ENCODE measurements at regions not wholly inside any gene's neighbourhood (a gene's known extent, or its start where the extent isn't known, plus 50 kb on each side); places are given as distances from the start of the nearest gene placed in this dataset.
"Not testable (repeated sequence)": the region's sequence is repeated elsewhere in the genome, so short reads cannot be mapped to it uniquely, and the experiment has no call there.

DNA sequence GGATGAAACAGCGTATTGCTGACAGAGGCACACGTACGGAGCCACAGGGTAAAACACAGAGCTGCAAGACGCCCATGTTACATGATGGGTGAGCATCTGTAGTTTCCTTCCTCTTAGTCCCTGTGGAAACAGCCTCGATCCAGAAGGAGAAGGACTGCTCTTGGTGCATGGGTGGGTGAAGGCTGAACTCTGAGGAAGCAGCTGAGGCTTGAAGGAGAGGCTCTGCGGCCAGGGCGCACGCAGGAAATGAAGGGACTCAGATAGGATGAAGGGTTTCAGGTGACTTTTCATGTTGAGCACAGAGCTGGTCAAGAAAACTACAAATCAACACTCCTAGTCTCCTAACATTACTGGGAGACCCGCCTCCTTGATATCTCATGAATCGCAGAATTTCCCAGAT, 65.7 kb upstream of the ADA2 start:
- TF ChIP-seq POLR2A (IDR thresholded peaks at IDR 0.05) = no peak
- TF ChIP-seq, protein P1, sequence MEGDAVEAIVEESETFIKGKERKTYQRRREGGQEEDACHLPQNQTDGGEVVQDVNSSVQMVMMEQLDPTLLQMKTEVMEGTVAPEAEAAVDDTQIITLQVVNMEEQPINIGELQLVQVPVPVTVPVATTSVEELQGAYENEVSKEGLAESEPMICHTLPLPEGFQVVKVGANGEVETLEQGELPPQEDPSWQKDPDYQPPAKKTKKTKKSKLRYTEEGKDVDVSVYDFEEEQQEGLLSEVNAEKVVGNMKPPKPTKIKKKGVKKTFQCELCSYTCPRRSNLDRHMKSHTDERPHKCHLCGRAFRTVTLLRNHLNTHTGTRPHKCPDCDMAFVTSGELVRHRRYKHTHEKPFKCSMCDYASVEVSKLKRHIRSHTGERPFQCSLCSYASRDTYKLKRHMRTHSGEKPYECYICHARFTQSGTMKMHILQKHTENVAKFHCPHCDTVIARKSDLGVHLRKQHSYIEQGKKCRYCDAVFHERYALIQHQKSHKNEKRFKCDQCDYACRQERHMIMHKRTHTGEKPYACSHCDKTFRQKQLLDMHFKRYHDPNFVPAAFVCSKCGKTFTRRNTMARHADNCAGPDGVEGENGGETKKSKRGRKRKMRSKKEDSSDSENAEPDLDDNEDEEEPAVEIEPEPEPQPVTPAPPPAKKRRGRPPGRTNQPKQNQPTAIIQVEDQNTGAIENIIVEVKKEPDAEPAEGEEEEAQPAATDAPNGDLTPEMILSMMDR (IDR thresholded peaks at IDR 0.05) = no peak
- Histone ChIP-seq H3K27ac (no peak overlapping the region), H3K9me3 (no peaks in the 10 kb centered on the region), H3K4me3 (no peak overlapping the region), H3K4me1 (peaks cover 0 to 13% (median 0%) of the 10 kb centered on the region in 4 donors), H3K36me3 (no peaks in the 10 kb centered on the region), H3K27me3 (no peaks in the 10 kb centered on the region)
- DNase-seq = no peak

DNA sequence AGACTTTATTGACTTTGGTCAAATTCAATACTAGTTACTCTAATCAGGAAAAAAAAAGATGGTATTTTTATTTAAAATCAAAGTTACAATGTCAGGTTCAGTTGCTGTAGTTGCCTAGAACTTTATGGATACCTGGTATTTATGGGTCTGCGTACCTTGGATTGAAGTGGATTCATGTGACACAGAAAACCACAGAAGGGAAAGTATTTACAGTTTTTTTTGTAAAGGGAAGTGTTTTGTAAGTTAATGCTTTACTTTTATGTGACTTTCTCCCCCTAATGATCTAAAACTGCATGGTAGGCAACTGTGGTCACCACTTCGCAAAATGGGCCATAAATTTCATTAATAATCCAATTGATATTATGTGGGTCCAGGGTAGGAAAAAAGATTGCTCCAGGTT, 65.2 kb upstream of the ADA2 start:
- TF ChIP-seq POLR2A (IDR thresholded peaks at IDR 0.05) = no peak
- TF ChIP-seq, protein P1 (IDR thresholded peaks at IDR 0.05) = no peak
- Histone ChIP-seq H3K4me1 (peaks cover 0 to 13% (median 0%) of the 10 kb centered on the region in 4 donors), H3K4me3 (no peak overlapping the region), H3K9me3 (no peaks in the 10 kb centered on the region), H3K36me3 (no peaks in the 10 kb centered on the region), H3K27ac (no peak overlapping the region), H3K27me3 (no peaks in the 10 kb centered on the region)
- DNase-seq = no peak

DNA sequence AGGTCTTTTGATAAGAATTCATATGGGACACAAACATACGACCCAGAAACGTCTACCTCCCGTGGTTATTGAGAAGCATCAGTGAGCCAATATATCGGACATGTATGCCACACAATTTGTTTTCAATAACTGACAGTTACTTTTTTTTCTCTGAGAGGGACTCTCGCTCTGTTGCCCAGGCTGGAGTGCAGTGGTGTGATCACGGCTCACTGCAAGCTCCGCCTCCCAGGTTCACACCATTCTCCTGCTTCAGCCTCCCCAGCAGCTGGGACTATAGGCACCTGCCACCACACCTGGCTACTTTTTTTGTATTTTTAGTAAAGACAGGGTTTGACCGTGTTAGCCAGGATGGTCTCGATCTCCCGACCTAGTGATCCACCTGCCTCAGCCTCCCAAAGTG, 64.6 kb upstream of the ADA2 start:
- not testable (repeated sequence) for H3K36me3 ChIP-seq, H3K27ac ChIP-seq, H3K4me3 ChIP-seq, H3K9me3 ChIP-seq, DNase-seq, H3K27me3 ChIP-seq
- peaks cover 0 to 13% (median 0%) of the 10 kb centered on the region in 4 donors for H3K4me1 ChIP-seq

DNA sequence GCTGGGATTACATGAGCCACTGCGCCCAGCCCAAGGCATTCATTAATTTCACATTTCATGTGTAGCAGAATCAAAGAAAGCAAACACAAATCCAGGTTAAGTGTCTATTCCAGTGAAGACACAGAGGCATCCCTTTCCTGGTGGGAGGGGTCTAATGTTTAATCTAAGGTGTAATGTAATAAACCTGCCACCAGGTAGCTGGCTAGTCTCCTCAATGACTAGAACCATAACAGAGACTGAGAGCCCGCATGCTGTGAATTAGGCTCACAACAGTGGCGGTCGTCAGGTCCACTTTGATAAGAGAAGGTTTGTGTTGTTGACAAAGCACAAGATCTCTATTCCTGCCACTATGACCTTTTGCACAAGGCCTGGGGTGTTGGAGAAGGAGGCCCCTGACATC, 64.2 kb upstream of the ADA2 start:
- Histone ChIP-seq H3K9me3 (no peaks in the 10 kb centered on the region), H3K4me1 (peaks cover 0 to 13% (median 0%) of the 10 kb centered on the region in 4 donors), H3K4me3 (no peak overlapping the region), H3K27ac (no peak overlapping the region), H3K36me3 (no peaks in the 10 kb centered on the region), H3K27me3 (no peaks in the 10 kb centered on the region)
- TF ChIP-seq POLR2A (IDR thresholded peaks at IDR 0.05) = no peak
- TF ChIP-seq, protein P1 (IDR thresholded peaks at IDR 0.05) = no peak
- no peak for DNase-seq

DNA sequence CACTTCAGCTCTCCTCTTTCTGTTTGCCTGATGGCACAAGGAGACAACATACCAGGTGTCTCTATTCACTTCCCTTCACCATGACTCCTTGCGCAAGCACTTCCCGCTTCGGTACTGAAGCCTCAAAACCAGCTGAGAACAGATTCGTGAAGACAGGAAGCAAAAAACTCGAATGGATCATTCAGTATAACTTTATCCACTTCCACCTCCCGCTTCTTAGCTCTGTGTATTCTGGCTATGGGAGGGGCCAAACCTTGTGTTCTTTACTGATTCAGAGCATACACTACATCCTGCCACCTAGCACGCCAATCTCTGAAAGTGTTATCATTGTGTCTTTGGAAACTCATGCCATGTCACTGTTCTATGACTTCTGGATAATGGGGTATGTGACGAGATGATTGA, 62.2 kb upstream of the ADA2 start:
- no peak for DNase-seq
- no peaks in the 10 kb centered on the region for H3K27me3 ChIP-seq
- H3K4me1 ChIP-seq = peaks cover 0 to 13% (median 0%) of the 10 kb centered on the region in 4 donors
- TF ChIP-seq POLR2A (IDR thresholded peaks at IDR 0.05) = no peak
- TF ChIP-seq, protein P1 (IDR thresholded peaks at IDR 0.05) = no peak
- H3K4me3 ChIP-seq = no peak overlapping the region
- no peaks in the 10 kb centered on the region for H3K9me3 ChIP-seq
- no peaks in the 10 kb centered on the region for H3K36me3 ChIP-seq
- no peak overlapping the region for H3K27ac ChIP-seq

DNA sequence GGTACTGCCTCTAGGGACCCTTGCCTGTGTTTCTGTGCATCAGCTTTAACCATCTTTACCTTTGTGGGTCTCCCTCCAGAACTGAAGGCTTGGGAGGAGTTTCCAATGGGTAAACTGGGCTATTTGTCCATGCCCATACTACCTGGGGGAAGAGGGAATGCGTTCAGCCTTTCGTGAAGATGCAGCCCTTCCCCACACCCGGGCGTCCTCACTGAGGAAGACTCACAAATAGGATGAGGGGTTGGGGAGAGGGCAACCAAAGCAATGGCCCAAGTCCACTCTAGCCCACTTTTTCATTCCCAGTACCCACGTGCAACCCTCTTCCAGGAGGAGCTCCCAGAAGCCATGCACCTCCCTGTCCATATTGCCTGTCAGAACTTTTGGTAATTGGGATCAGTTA, 61.8 kb upstream of the ADA2 start:
- Histone ChIP-seq H3K9me3 (no peaks in the 10 kb centered on the region), H3K27ac (no peak overlapping the region), H3K4me1 (peaks cover 0 to 13% (median 0%) of the 10 kb centered on the region in 4 donors), H3K36me3 (no peaks in the 10 kb centered on the region), H3K27me3 (no peaks in the 10 kb centered on the region), H3K4me3 (no peak overlapping the region)
- DNase-seq = no peak
- TF ChIP-seq, protein P1 (IDR thresholded peaks at IDR 0.05) = no peak
- no peak for TF ChIP-seq POLR2A (IDR thresholded peaks at IDR 0.05)

All from Peyer's patch (tissue), 4 donors.